Esophagus muscularis mucosa (tissue), 4 donors: ENCODE measurements at regions not wholly inside any gene's neighbourhood (a gene's known extent, or its start where the extent isn't known, plus 50 kb on each side); places are given as distances from the start of the nearest gene placed in this dataset.

Experiments
- DNase-seq: peaks from one replicate; pipeline ENCODE4 v3.0.0-alpha.2; 2017; ENCODE audit errors: extremely low spot score
- H3K27ac ChIP-seq, 4 donors: fragments of 200-600 bp; sonication (generic); replicated peaks in 1 of 4; 1 replicate in 3 of 4; 2 replicates in 1 of 4; pipeline ENCODE4 v1.5.1; 2016 to 2019; ENCODE audit warnings: mild to moderate bottlenecking in 1 of 4
- H3K27me3 ChIP-seq, 4 donors: fragments of 200-600 bp; sonication (generic); one replicate each; pipeline versions ENCODE4 v1.5.1 to v1.6.0; 2016 to 2019
- H3K36me3 ChIP-seq, 4 donors: fragments of 200-600 bp; sonication (generic); one replicate each; pipeline ENCODE4 v1.5.1; 2016 to 2019
- H3K4me1 ChIP-seq, 4 donors: fragments of 200-600 bp; sonication (generic); one replicate each; pipeline ENCODE4 v1.5.1; 2016 to 2019
- H3K4me3 ChIP-seq, 4 donors: fragments of 200-600 bp; sonication (generic); 1 replicate in 2 of 4; 2 replicates in 2 of 4; pipeline ENCODE4 v1.5.1; 2016 to 2019; ENCODE audit warnings: mild to moderate bottlenecking in 4 of 4, moderate library complexity in 1 of 4
- H3K9me3 ChIP-seq, 4 donors: fragments of 200-600 bp; sonication (generic); 1 replicate in 3 of 4; 2 replicates in 1 of 4; pipeline ENCODE4 v1.5.1; 2016 to 2019
- EP300 ChIP-seq: sonication (generic); formaldehyde crosslinking; IDR thresholded peaks from one replicate; pipeline ENCODE4 v1.6.1; 2017; ENCODE audit warnings: antibody characterized with exemption
- POLR2A ChIP-seq: fragments of 450-650 bp; IDR thresholded peaks from one replicate; pipeline ENCODE4 v1.6.1; 2017; ENCODE audit warnings: antibody characterized with exemption, moderate library complexity, mild to moderate bottlenecking, low read depth
- POLR2AphosphoS5 ChIP-seq, 2 donors: sonication (generic); formaldehyde crosslinking; IDR thresholded peaks; one replicate each; pipeline ENCODE4 v1.6.1; 2017; ENCODE audit warnings: antibody characterized with exemption in 2 of 2
- WGBS: methylation state at CpG from one replicate; pipeline ENCODE4 v1.1.5; 2018; 5-methylcytosine and 5-hydroxymethylcytosine counted together
- intact Hi-C: fragments of 100-400 bp; cut with DNase I; formaldehyde crosslinking; loops from one replicate; pipeline ENCODE4 v1.15.1; 2023
- TF ChIP-seq, protein P1 (sequence below), 3 experiments: fragments of 200-600 bp in 2 of 3; fragments of 450-650 bp in 1 of 3; sonication (generic) in 2 of 3; IDR thresholded peaks; one replicate each; pipeline ENCODE4 v1.5.1; 2017 to 2019; ENCODE audit warnings: antibody characterized with exemption in 3 of 3, mild to moderate bottlenecking in 2 of 3, moderate library complexity in 1 of 3

GRCh38 chr5:167351316-167351715, 940.1 kb upstream of the WWC1 start:
- 79% methylated on average over 4 of the region's 4 CpGs for WGBS
- Histone ChIP-seq H3K4me1 (no peaks in the 10 kb centered on the region), H3K9me3 (no peaks in the 10 kb centered on the region), H3K36me3 (no peaks in the 10 kb centered on the region), H3K27me3 (no peaks in the 10 kb centered on the region), H3K27ac (no peak overlapping the region), H3K4me3 (no peak overlapping the region)
- intact Hi-C loops, result no loop called here
- TF ChIP-seq POLR2A (no peak), POLR2AphosphoS5 (IDR thresholded peaks at IDR 0.05) (no peak)
- TF ChIP-seq, protein P1, sequence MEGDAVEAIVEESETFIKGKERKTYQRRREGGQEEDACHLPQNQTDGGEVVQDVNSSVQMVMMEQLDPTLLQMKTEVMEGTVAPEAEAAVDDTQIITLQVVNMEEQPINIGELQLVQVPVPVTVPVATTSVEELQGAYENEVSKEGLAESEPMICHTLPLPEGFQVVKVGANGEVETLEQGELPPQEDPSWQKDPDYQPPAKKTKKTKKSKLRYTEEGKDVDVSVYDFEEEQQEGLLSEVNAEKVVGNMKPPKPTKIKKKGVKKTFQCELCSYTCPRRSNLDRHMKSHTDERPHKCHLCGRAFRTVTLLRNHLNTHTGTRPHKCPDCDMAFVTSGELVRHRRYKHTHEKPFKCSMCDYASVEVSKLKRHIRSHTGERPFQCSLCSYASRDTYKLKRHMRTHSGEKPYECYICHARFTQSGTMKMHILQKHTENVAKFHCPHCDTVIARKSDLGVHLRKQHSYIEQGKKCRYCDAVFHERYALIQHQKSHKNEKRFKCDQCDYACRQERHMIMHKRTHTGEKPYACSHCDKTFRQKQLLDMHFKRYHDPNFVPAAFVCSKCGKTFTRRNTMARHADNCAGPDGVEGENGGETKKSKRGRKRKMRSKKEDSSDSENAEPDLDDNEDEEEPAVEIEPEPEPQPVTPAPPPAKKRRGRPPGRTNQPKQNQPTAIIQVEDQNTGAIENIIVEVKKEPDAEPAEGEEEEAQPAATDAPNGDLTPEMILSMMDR (IDR thresholded peaks at IDR 0.05), result no peak
- DNase-seq, result no peak

GRCh38 chr5:167352801-167353200, 938.6 kb upstream of the WWC1 start:
- Histone ChIP-seq H3K4me1 (no peaks in the 10 kb centered on the region), H3K27me3 (no peaks in the 10 kb centered on the region), H3K27ac (no peak overlapping the region), H3K36me3 (no peaks in the 10 kb centered on the region), H3K4me3 (no peak overlapping the region), H3K9me3 (no peaks in the 10 kb centered on the region)
- DNase-seq, result no peak
- TF ChIP-seq POLR2A, result no peak
- TF ChIP-seq, protein P1 (IDR thresholded peaks at IDR 0.05), result no peak
- TF ChIP-seq POLR2AphosphoS5 (IDR thresholded peaks at IDR 0.05), result no peak
- no peak for TF ChIP-seq EP300
- WGBS, result 88% methylated on average over 10 of the region's 10 CpGs
- intact Hi-C loops, result no loop called here

GRCh38 chr5:167355346-167355745, 936.1 kb upstream of the WWC1 start:
- no peak overlapping the region for H3K4me3 ChIP-seq
- no peaks in the 10 kb centered on the region for H3K36me3 ChIP-seq
- DNase-seq, result no peak
- H3K4me1 ChIP-seq, result no peaks in the 10 kb centered on the region
- 43% methylated on average over 5 of the region's 5 CpGs for WGBS
- no peaks in the 10 kb centered on the region for H3K27me3 ChIP-seq
- no peaks in the 10 kb centered on the region for H3K9me3 ChIP-seq
- H3K27ac ChIP-seq, result no peak overlapping the region
- TF ChIP-seq EP300 (no peak), POLR2A (no peak), POLR2AphosphoS5 (IDR thresholded peaks at IDR 0.05) (no peak)
- TF ChIP-seq, protein P1 (IDR thresholded peaks at IDR 0.05), result no peak
- intact Hi-C loops, result no loop called here

- Histone ChIP-seq H3K27ac (no peak overlapping the region), H3K27me3 (no peaks in the 10 kb centered on the region), H3K9me3 (no peaks in the 10 kb centered on the region), H3K36me3 (no peaks in the 10 kb centered on the region), H3K4me3 (no peak overlapping the region), H3K4me1 (no peaks in the 10 kb centered on the region)
- DNase-seq, result no peak
- intact Hi-C loops, result no loop called here
- WGBS, result 88% methylated on average over 1 of the region's 1 CpG
- TF ChIP-seq, protein P1 (IDR thresholded peaks at IDR 0.05), result no peak
- no peak for TF ChIP-seq POLR2A
- TF ChIP-seq EP300, result no peak
- TF ChIP-seq POLR2AphosphoS5 (IDR thresholded peaks at IDR 0.05), result no peak
Measured at GRCh38 chr5:167356374-167356773, 935.1 kb upstream of the WWC1 start.

GRCh38 chr5:167358868-167359492, 932.5 kb upstream of the WWC1 start:
- H3K4me1 ChIP-seq, result no peaks in the 10 kb centered on the region
- no peak for TF ChIP-seq EP300
- no peak for TF ChIP-seq POLR2AphosphoS5 (IDR thresholded peaks at IDR 0.05)
- no peak for TF ChIP-seq POLR2A
- TF ChIP-seq, protein P1 (IDR thresholded peaks at IDR 0.05), result no peak
- DNase-seq, result no peak
- H3K27ac ChIP-seq, result no peak overlapping the region
- no peak overlapping the region for H3K4me3 ChIP-seq
- no peaks in the 10 kb centered on the region for H3K27me3 ChIP-seq
- H3K9me3 ChIP-seq, result peaks cover 0 to 4% (median 0%) of the 10 kb centered on the region in 4 donors
- WGBS, result 60% methylated on average over 6 of the region's 6 CpGs
- no peaks in the 10 kb centered on the region for H3K36me3 ChIP-seq
- intact Hi-C loops, result no loop called here
